ENCODE measurements at regions not wholly inside any gene's neighbourhood (a gene's known extent, or its start where the extent isn't known, plus 50 kb on each side); places are given as distances from the start of the nearest gene placed in this dataset.

GRCh38 chr9:115674091-115674490 is 479.5 kb upstream of the PAPPA start:
- Histone ChIP-seq H3K9me3 (ENCODE audit: severe bottlenecking) (peaks cover 4% of the 10 kb centered on the region), H3K4me3 (ENCODE audit: severe bottlenecking) (no peak overlapping the region), H3K36me3 (ENCODE audit: low read depth) (no peaks in the 10 kb centered on the region), H3K4me1 (ENCODE audit: insufficient read depth, poor library complexity, severe bottlenecking) (peaks cover 35% of the 10 kb centered on the region), H3K27me3 (ENCODE audit: insufficient read depth, poor library complexity, severe bottlenecking) (no peaks in the 10 kb centered on the region), H3K27ac (ENCODE audit: poor library complexity, severe bottlenecking) (peak overlapping the region; percentile 98)
- no peak for ATAC-seq (ENCODE audit: low read depth)
- DNase-seq (ENCODE audit: low spot score): no peak
- no peak for TF ChIP-seq CTCF (IDR thresholded peaks at IDR 0.05; ENCODE audit: poor library complexity, severe bottlenecking)

- no peaks in the 10 kb centered on the region for H3K27me3 ChIP-seq (ENCODE audit: insufficient read depth, poor library complexity, severe bottlenecking)
- DNase-seq (ENCODE audit: low spot score) (no peak), ATAC-seq (ENCODE audit: low read depth) (no peak)
- H3K36me3 ChIP-seq (ENCODE audit: low read depth): no peaks in the 10 kb centered on the region
- H3K4me1 ChIP-seq (ENCODE audit: insufficient read depth, poor library complexity, severe bottlenecking): peaks cover 32% of the 10 kb centered on the region
- no peak overlapping the region for H3K27ac ChIP-seq (ENCODE audit: poor library complexity, severe bottlenecking)
- H3K9me3 ChIP-seq (ENCODE audit: severe bottlenecking): peaks cover 4% of the 10 kb centered on the region
- no peak overlapping the region for H3K4me3 ChIP-seq (ENCODE audit: severe bottlenecking)
- no peak for TF ChIP-seq CTCF (IDR thresholded peaks at IDR 0.05; ENCODE audit: poor library complexity, severe bottlenecking)
Observed at GRCh38 chr9:115675834-115676233, 477.8 kb upstream of the PAPPA start.

- Histone ChIP-seq H3K36me3 (ENCODE audit: low read depth) (no peaks in the 10 kb centered on the region; the same call in 1 of the 2 replicates), H3K27me3 (ENCODE audit: insufficient read depth, poor library complexity, severe bottlenecking) (no peaks in the 10 kb centered on the region), H3K4me1 (ENCODE audit: insufficient read depth, poor library complexity, severe bottlenecking) (no peaks in the 10 kb centered on the region), H3K4me3 (ENCODE audit: severe bottlenecking) (no peak overlapping the region), H3K9me3 (ENCODE audit: severe bottlenecking) (peaks cover 4% of the 10 kb centered on the region), H3K27ac (ENCODE audit: poor library complexity, severe bottlenecking) (no peak overlapping the region)
- DNase-seq (ENCODE audit: low spot score) (no peak), ATAC-seq (ENCODE audit: low read depth) (no peak)
- no peak for TF ChIP-seq CTCF (IDR thresholded peaks at IDR 0.05; ENCODE audit: poor library complexity, severe bottlenecking)
Observed at GRCh38 chr9:115680231-115680630, 473.4 kb upstream of the PAPPA start.

GRCh38 chr9:115681585-115681984 is 472.0 kb upstream of the PAPPA start:
- ATAC-seq (ENCODE audit: low read depth) (no peak), DNase-seq (ENCODE audit: low spot score) (no peak)
- no peaks in the 10 kb centered on the region; the same call in 1 of the 2 replicates for H3K36me3 ChIP-seq (ENCODE audit: low read depth)
- peaks cover 4% of the 10 kb centered on the region for H3K9me3 ChIP-seq (ENCODE audit: severe bottlenecking)
- no peaks in the 10 kb centered on the region for H3K4me1 ChIP-seq (ENCODE audit: insufficient read depth, poor library complexity, severe bottlenecking)
- no peaks in the 10 kb centered on the region for H3K27me3 ChIP-seq (ENCODE audit: insufficient read depth, poor library complexity, severe bottlenecking)
- H3K27ac ChIP-seq (ENCODE audit: poor library complexity, severe bottlenecking): no peak overlapping the region
- no peak for TF ChIP-seq CTCF (IDR thresholded peaks at IDR 0.05; ENCODE audit: poor library complexity, severe bottlenecking)
- H3K4me3 ChIP-seq (ENCODE audit: severe bottlenecking): no peak overlapping the region

GRCh38 chr9:115686069-115686468 is 467.5 kb upstream of the PAPPA start:
- no peak for TF ChIP-seq CTCF (IDR thresholded peaks at IDR 0.05; ENCODE audit: poor library complexity, severe bottlenecking)
- Histone ChIP-seq H3K4me1 (ENCODE audit: insufficient read depth, poor library complexity, severe bottlenecking) (peaks cover 14% of the 10 kb centered on the region), H3K4me3 (ENCODE audit: severe bottlenecking) (no peak overlapping the region), H3K27me3 (ENCODE audit: insufficient read depth, poor library complexity, severe bottlenecking) (no peaks in the 10 kb centered on the region), H3K9me3 (ENCODE audit: severe bottlenecking) (no peaks in the 10 kb centered on the region), H3K27ac (ENCODE audit: poor library complexity, severe bottlenecking) (no peak overlapping the region), H3K36me3 (ENCODE audit: low read depth) (no peaks in the 10 kb centered on the region; the same call in 1 of the 2 replicates)
- no peak for DNase-seq (ENCODE audit: low spot score)
- no peak for ATAC-seq (ENCODE audit: low read depth)
